HG03342 (cell line): ENCODE measurements at regions not wholly inside any gene's neighbourhood (a gene's known extent, or its start where the extent isn't known, plus 50 kb on each side); places are given as distances from the start of the nearest gene placed in this dataset.

Experiments used
- ATAC-seq: cut with Tn5 transposase; IDR thresholded peaks from one replicate; pipeline ENCODE4 v1.9.1; 2021; ENCODE audit warnings: mild to moderate bottlenecking, moderate library complexity; ENCODE audit not compliant: unreplicated experiment

DNA sequence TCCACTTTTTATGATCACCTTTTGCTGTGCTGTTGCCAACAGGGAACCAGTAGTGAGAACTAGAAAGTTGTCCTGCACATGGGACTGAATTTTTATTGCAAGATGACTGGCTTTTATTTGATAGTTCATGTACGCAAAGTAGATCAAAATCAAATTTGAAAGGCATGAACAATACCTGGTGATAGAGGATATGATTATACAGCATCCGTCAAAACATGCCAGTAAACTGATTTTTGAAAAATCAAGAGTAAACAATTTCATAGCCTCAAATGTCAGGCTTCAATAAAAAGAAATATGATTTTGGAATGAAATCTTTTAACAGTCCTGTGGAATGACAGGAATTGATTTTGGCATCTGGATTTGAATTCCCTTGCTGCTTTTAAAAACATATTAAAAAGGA, 219.6 kb upstream of the LRRN1 start:
- ATAC-seq, result no peak

DNA sequence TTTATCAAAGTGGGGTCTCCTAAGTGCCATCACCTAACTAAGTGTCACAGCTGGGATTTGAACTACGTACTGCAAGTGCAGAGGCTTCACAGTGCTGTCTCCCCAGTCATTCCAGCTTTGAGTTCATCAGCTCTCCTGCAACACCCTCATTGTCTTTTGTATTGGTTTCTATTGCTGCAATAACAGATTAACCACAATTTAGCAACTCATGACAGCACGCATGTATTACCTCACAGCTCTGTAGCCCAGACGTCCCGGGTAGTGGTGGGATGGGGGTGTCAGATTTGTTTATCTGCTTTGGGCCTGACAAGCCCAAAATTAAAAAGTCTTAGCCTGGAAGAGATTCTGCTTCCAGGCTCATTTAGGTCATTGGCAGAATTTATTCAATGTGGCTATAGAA, 220.5 kb upstream of the LRRN1 start:
- ATAC-seq, result no peak

DNA sequence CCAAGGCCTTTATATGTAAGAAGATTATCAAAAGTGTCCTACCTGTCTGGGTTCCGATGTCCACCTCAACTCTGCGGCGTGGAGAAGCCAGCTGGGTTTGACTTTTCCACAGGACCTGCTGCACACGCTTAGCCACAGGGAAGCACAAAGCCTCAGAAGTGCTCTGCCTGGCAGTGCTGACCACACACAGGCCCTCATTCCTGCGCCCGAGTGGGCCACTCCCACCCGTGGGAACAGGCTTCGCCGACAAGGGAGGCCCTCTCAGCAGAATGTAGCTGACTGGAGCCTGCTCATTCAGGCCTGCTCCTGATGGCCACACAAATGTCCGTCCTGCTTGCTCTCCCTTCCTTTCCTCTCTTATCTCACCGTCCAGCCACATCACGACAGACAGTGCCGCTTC, 221.4 kb upstream of the LRRN1 start:
- ATAC-seq, result no peak

DNA sequence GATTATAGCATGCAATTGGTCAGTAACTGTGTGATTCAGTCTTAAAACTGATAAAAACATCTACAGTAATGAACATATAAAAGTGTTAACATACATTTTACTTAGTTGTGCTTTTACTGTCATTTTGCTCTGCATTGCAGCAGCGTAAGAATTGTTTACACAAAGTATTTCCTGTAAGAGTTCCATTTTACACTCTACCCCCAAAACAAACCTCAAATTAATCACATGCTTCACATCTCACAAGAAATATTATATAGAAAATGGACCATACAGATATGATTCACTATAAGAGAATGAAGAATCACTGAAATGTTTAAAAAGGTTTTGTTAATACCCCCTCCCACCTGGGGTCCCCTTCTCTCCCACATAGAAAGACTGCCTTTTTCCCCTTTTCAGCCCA, 225.9 kb upstream of the LRRN1 start:
- no peak for ATAC-seq

DNA sequence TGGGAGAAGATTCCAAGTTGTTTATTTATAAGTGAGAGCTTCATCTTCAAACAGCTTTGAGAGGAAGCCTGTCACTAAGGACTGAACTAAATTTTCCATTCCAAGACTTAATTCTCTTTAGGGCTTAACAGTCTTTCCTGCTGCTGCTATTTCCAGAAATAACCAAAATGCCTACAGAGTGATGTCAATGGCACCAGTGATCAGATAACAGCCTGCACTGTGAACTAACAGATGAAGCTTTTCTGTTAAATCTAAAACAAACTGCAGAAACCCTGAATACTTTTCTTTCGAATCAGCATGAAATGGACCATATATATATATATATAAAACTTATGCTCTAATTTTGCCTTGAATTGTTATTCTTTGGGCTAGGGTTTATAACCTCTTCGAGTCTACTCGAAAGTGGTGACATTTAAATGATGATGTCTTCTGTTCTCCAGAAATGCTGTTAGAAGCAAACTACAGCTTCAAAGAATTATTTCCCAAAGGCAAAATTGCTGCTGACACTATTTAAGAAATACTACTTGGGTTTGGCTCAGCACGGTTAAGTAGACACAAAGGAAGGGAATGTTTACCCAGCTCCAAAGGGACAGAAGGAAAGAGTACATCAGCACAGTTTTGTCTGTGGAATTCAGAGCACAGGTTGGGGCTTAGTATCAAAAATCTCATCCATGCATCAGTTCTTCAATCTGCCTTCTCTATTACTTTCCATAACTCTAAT, 238.5 kb upstream of the LRRN1 start:
- no peak for ATAC-seq

DNA sequence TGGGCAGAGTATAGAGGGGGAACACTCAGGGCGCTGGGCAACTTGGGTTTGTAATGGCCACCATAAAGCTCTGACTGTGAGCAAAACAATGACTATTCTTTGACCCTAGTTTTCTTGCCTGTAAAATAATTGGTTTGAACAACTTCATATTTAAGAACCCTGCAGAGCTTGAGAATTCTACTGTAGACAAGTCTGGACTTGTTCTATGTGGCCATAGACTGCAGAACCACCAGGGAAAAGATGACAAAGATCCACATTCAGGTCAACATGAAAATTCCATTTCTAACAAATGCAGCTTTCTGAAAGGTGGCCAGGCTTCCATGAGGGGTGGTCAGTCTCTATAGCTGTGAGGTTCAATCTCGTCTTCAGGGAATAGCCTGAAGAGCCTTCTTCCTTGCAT, 239.4 kb upstream of the LRRN1 start:
- no peak for ATAC-seq

DNA sequence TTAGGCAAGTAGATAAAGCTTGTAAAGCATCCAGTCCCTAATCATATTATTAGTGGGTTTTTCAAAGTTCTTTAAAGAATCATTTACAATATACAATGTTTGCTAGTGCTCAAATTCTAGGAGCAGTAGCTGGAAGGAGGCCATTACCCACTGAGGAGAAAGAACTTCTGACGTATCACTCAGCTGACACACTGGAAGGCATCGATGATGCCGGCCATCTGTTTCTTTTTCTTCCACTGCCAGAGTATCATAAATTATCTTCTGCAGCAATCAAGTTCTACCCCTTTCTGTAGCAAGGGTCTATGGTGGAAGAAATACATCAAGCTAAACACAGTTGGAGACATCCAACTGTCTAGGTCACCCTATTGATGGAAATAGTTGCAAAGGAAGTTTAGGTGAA, 243.2 kb upstream of the LRRN1 start:
- no peak for ATAC-seq

DNA sequence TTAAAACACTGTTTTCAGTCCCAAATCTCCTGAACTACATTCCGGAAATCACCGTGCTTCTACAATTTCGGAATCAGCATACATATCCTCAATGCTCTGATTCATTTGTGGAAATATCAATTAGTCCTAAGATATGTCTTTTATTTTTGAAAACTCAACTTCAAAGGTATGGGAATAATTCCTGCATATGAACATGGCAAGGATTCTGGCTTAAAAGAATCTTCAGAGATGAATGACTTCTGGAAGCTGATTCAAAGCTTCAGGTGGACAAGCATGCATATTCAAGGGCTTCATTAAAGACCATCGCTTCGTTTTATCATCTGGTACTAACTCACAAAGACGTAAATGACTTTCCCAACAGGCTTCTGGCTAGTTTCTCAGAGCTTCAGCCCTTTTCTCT, 246.0 kb upstream of the LRRN1 start:
- ATAC-seq, result no peak

DNA sequence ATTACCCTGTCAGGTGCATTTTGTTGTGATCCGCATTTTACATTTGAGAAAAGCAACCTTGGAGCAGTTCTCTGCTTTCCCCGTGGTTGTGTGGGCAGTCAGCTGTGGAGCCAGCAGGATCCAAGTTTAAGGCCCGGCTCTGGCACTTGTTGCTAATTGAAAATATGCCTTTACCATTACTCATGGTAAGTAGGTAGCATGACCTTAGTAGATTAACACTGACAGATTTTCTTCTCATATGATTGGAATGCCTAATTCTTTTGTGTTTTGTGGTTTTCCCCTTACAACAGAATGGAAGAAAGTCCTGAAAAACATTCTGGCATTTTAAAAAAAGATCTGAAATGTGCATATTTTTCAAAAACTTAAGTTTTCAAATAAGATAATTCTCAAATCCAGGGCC, 246.5 kb upstream of the LRRN1 start:
- ATAC-seq, result no peak

DNA sequence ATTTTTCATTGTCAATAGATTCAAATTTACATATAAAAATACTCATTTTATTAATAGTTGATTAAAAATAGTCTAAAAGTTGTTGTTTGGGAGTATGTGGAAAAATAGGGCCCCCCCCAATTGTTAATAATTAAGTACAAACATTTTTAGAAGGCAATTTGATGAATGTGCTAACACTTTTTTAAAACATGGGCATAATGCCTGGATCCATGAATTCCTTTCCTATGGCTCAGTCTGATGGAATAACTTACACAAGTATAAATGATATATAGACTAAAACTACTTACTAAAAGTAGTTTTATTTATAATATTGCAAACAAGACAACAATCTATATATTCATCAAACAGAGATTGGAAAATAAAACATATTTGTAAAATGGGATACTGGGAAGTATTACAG, 247.2 kb upstream of the LRRN1 start:
- ATAC-seq, result no peak

DNA sequence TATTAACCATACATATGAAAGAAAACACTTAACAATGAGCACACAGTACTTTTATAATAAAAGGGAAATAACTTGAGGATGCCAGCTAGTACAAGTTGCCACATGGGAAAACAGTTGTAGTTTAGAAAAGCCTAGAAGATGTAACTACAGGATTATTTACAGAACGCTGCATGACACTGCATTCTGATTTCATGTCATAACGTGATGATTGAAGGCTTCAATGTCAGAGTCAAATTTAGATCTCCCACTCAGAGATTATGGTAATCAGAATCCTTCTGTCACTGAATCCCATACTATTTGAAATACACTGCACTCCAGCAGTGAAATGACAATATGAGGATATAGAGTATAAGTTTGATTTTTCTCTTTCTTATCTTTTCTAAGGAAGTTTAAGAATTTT, 253.9 kb upstream of the LRRN1 start:
- no peak for ATAC-seq

DNA sequence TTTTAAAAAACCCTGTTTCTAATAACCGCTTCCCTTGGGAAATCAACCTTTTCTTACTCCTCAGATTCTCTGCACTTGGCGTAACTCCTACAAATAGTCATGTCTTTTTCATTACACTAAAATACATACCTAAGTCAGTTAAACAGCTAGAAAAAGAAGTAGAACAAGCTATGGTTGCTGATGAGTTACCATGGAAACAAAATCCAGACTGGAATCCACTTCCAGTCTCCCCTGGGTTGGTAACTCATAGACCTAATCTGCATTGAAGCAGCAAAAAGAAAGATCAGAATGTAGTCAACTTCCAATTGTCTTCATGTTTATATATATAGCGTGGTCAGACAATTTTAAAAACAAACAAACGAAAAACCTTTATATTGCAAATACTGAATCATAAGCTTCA, 260.8 kb upstream of the LRRN1 start:
- ATAC-seq, result no peak

DNA sequence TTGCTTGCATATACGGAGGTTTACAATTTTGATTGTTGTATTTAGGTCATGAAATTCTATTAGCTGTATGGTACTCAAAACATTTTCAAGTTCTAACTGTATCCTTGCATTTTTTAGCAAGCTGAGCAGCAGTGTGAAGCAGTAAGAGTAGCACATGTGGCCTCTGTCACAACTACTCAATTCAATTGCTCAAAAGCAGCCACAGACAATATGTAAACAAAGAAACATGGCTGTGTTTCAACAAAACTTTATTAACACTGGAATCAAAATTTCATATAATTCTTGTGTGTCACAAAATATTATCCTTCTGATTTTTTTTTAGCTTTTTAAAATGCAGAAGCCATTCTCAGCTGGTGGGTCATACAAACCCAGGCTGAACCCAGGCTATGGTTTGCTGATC, 266.7 kb upstream of the LRRN1 start:
- ATAC-seq, result no peak

DNA sequence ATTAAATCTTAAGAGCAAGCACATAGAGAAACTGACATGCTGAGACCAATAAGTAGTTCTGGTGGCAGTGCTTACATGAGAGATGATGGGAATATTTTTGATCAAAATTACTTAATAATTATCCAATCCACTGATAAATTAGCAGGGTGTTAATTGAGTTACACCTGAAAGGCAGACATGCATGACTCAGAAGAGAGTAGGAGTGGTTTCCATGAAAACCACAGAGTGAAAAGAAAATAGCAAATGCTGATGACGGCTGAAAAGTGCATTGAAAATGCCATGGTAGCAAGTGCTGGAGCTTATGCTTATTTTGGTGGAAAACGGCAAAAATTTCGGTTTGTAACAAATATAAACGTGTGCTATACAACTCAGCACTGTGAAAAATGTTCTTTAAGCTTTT, 267.8 kb upstream of the LRRN1 start:
- no peak for ATAC-seq

DNA sequence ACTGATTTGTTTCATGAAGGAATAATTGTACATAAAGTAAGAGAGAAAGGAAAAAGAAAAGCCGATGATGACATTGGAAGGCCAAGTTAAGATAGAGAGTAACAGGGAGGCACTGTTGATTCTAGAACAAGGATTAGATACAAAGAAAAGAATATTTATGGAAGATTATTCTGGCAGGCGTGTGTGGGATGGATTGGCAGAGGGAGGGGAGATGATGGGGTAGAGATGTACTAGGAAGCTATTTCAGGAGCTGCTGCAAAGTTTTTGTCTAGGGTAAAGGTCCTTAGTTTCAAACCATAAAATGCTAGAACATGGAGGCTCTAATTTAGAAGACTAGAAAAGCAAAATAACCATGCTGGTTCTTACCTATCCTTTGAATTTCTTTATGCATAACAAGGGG, 280.0 kb upstream of the LRRN1 start:
- no peak for ATAC-seq

DNA sequence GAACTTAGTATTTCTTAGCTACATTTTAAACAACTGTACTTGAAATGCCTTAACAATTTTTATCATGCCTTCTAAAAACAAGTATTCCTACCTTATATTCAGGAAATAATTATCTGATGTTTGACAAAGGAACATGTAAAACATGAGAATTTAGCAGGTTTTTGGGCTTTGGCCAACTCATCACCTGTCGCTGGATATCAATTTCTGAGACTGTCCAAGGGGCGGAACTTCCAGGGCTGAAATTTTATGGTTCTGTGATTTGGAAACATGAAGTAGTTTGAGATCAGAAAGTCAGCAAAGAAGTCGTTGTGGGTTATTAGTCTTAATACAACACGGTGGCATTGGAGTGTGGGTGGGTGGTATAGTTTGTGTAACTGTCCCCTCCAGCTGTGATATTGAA, 282.2 kb upstream of the LRRN1 start:
- no peak for ATAC-seq

DNA sequence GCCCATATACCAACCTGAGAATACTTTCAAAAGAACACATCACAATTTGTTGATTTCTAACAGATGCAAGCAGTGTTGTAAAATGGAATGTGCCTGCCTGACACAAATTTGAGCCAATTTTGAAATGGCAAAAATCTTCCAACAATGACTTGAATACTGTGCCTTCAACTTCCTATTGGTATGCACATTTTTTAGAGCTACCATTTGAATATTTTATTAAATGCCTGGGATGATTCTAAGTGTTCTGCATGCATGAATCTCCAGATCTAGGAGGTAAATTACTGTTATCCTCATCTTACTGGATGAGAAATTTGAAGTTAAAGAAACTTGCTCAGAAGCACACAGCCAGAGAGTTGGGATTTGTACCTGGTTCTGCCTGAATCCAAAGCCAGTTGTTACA, 282.8 kb upstream of the LRRN1 start:
- ATAC-seq, result no peak

DNA sequence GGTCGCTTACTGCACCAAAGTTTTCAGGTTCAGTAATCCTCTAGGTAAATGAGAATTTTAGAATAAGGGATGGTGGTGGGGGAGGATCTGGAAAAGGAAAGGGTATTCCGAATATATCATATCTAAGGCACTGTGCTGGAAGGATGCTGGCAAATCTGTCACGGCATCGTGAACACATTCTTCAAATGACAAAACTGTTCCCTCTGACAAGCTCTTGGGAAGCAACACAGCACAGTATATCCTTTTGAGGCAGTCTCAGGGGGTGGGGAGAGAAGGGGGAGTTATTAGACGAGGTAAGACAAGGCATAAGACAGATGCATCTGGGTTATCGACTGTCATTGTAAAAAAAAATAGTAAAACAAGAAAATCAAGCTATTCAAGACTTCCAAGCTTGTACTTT, 289.6 kb upstream of the LRRN1 start:
- no peak for ATAC-seq

DNA sequence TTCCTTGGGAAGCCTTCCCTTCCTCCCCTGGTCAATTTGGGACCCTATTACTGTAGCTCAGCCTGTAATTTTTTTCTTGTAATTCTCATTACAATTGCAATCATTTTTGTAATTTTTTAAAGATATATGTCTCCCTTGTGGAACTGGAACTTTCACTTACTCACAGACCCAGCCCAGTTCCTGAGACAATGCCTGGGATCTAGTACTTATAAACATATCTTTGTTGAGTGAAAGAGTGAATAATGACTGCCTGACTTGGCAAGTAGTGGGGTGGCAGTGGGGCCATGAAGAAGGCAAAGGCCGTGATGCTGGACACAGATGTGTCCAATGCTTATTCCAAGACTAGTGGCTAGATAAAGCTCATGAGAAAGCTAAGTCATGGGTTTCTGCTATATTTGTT, 294.5 kb upstream of the LRRN1 start:
- no peak for ATAC-seq

DNA sequence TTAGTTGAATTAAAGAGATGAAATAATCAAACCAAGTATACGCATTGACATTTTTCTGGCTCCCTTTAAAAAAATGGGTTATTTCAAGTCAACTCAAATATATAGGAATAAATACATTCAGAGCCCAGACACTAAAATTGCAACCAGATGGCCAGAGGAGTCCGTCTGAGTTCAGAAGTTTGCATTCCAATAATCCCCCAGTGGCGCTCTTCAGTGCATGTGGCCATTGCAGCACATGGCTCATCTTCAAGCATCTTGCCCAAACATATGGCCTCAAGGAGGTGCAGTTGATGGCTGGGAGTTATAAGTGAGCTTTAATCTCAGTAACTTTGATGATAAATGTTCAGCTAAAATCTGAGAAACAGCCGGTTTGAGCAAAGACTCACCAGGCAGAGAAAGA, 295.8 kb upstream of the LRRN1 start:
- ATAC-seq, result no peak

DNA sequence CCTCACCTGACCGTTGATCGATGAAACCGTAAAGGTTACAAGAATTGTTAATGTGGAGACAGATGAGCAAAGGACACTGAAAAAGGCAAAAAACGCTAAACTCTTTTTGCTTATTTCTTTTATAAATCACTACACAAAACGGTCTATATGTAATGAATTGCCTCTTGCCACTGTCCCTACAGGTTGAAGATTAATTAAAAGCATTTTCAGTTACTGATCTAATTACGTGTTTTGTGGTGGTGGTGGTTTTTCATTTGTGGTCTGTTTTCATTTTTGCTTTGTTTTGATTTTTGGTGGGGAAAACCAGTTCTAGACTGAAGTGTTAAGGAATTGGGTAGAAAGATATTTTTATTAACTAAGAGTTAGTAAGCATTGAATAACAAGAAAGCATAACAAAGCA, 299.2 kb upstream of the LRRN1 start:
- no peak for ATAC-seq

DNA sequence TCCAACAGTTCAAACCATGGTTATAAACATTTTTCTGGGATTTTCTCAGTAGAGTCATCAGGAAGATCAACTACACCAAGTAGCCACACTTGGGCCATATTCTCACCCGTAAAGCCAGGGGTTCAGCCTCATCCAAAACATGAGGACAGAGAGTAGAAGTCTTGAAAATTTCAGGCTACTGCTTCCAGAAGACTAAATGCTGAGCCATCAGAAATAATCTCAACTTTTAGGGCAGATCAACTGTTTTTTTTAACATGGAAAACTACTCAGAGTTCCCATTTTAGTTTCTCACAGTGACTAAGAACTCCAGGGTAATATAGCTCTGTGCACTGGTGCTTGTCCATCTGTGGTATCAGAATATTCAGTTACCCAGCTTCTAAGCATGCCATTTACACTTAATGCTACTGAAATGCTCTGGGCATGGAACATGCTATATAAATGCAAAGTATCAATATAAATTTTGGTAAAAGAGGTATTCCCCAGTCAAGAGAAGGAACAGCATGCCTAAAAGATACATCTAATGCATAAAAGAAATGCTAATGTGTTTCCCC, 300.1 kb upstream of the LRRN1 start:
- ATAC-seq, result no peak

DNA sequence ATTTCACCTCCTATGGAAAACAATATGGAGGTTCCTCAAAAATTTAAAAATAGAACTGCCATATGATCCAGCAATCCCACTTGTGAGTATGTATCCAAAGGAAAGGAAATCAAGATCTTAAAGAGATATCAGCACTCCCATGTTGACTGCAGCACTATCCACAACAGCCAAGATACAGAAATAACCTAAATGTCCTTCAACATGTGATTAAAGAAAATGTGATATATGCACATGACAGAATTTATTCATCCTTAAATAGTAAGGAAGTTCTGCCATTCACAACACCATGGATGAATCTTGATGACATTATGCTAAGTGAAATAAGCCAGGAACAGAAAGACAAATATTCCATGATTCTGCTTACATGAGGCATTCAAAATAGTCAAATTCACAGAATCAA, 303.6 kb upstream of the LRRN1 start:
- ATAC-seq, result no peak
